BJ (cell line): ENCODE measurements at regions not wholly inside any gene's neighbourhood (a gene's known extent, or its start where the extent isn't known, plus 50 kb on each side); places are given as distances from the start of the nearest gene placed in this dataset.

ENCODE experiments used
- CTCF ChIA-PET: fragments of 350-600 bp; formaldehyde crosslinking; extraction: SDS; loops from one replicate; lab custom pipeline; 2021; ENCODE audit warnings: antibody characterized with exemption, inconsistent platforms; lab: Yijun Ruan, JAX
- POLR2A ChIA-PET: fragments of 300-600 bp; sonication (Branson Sonifier 250); formaldehyde crosslinking; extraction: SDS; loops from one replicate; lab custom pipeline; 2021; ENCODE audit warnings: antibody characterized with exemption; lab: Charles Lee
- DNase-seq: peaks from one replicate; pipeline ENCODE4 v3.0.0-alpha.2; 2011; ENCODE audit warnings: low read depth
- H3K27me3 ChIP-seq: 2 replicates; pipeline ENCODE4 v1.6.0; 2011; ENCODE audit warnings: low read length; ENCODE audit not compliant: control insufficient read depth, insufficient read depth
- H3K36me3 ChIP-seq: 2 replicates; pipeline ENCODE4 v1.5.1; 2011; ENCODE audit warnings: low read length; ENCODE audit not compliant: control insufficient read depth, insufficient read depth
- H3K4me3 ChIP-seq: 2 replicates; pipeline ENCODE4 v1.5.1; 2011; ENCODE audit warnings: low read depth, mild to moderate bottlenecking, control low read depth, low read length
- TF ChIP-seq, protein P1 (sequence below): IDR thresholded peaks from 2 replicates; pipeline ENCODE4 v1.5.1; 2011; ENCODE audit warnings: low read depth, mild to moderate bottlenecking, control low read depth, inconsistent platforms, low read length, moderate library complexity; ENCODE audit not compliant: insufficient read depth

DNA sequence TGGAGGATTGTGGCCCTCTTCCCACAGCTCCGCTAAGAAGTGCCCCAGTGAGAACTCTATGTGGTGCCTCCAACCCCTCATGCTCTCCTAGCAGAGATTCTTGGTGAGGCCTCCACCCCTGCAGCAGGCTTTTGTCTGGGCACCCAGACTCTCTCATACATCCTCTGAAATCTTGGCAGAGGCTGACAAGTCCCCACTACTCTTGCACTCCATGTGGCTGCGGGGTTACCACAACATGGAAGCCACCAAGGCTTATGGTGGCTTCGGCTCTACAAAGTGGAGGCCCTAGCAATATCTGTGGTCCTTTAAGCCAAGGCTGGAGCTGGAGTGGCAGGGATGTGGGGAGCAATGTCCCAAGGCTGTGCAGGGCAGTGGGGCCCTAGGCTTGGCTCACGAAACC, 255.2 kb downstream of the COX7B2 start:
- POLR2A ChIA-PET, result no interaction called here
- H3K27me3 ChIP-seq, result no peaks in the 10 kb centered on the region
- no peak overlapping the region for H3K4me3 ChIP-seq
- no peak for DNase-seq
- no peaks in the 10 kb centered on the region for H3K36me3 ChIP-seq
- TF ChIP-seq, protein P1, sequence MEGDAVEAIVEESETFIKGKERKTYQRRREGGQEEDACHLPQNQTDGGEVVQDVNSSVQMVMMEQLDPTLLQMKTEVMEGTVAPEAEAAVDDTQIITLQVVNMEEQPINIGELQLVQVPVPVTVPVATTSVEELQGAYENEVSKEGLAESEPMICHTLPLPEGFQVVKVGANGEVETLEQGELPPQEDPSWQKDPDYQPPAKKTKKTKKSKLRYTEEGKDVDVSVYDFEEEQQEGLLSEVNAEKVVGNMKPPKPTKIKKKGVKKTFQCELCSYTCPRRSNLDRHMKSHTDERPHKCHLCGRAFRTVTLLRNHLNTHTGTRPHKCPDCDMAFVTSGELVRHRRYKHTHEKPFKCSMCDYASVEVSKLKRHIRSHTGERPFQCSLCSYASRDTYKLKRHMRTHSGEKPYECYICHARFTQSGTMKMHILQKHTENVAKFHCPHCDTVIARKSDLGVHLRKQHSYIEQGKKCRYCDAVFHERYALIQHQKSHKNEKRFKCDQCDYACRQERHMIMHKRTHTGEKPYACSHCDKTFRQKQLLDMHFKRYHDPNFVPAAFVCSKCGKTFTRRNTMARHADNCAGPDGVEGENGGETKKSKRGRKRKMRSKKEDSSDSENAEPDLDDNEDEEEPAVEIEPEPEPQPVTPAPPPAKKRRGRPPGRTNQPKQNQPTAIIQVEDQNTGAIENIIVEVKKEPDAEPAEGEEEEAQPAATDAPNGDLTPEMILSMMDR, result no peak
- CTCF ChIA-PET, result no interaction called here

DNA sequence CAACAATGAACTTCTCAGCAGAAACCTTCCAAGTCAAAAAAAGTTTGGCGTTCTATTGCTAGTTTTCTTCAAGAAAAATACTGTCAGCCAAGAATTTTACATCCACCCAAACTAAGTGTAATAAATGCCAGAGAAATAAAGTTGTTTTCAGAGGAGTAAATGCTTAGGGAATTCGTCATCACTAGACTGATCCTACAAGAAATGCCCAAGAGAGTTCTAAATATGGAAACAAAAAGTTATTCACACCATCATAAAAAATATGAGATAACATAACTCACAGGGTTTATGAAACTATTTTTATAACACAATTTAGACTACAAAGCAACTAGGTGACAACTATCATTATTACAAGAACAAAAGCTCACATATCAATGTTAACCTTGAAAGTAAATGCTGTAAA, 259.5 kb upstream of the GABRA2 start:
- ChIA-PET POLR2A (no interaction called here), CTCF (no interaction called here)
- TF ChIP-seq, protein P1, result no peak
- H3K36me3 ChIP-seq, result no peaks in the 10 kb centered on the region
- H3K27me3 ChIP-seq, result no peaks in the 10 kb centered on the region
- no peak for DNase-seq
- no peak overlapping the region for H3K4me3 ChIP-seq

DNA sequence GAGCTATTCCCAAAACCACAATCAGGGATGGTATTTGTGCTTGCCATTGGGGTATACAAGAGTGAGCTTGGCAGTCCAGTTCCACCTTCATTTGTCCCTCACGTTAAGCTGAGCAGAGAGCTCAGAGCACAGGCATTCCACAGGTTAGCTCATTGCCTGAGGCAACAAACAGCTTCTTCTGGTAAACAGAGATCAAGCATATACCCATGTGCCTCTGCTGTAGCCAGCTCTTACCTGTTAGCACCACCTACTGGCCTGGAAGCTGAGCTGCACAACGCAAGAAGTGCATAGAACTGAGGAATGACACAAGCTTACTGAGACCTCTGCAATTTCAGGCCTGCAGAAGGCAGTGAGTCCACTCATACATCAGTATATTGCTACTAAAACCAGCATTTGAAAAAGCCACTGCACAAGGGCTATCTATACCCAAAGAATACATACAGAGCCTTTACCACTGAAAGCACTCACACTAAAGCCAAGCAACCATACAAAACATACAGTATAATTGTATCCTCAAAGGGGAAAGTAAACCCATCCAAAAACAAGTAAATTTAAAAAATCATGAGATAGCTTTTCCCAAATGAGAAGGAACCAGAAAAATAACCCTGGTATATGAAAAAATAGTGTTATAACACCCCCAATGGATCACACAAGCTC, 258.3 kb upstream of the GABRA2 start:
- no peak for DNase-seq

DNA sequence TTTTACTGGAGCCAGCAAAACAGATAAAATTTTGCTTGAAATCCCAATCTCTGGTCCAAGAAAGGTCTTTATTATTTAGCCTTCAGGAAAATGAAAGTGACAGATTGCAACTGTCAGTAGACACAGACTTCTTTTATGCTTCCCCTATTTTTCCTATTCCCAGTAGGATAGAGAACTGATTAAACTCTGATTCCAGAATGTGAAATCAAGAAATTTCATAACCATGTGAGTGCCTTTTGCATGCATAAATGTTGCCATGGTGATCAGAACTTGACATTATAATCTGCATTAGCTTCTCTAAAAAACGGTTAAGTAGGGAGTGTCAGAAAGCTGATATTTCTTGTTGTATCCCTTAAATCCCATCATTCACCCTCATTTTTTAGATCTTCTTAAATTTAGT, 255.2 kb upstream of the GABRA2 start:
- H3K27me3 ChIP-seq, result no peaks in the 10 kb centered on the region
- DNase-seq, result no peak
- TF ChIP-seq, protein P1, result no peak
- CTCF ChIA-PET, result no interaction called here
- POLR2A ChIA-PET, result no interaction called here
- no peaks in the 10 kb centered on the region for H3K36me3 ChIP-seq
- no peak overlapping the region for H3K4me3 ChIP-seq

More for the DNA sequence above, 258.3 kb upstream of the GABRA2 start:
- TF ChIP-seq, protein P1, result no peak
- Histone ChIP-seq H3K27me3 (no peaks in the 10 kb centered on the region), H3K4me3 (no peak overlapping the region), H3K36me3 (no peaks in the 10 kb centered on the region)
- ChIA-PET POLR2A (no interaction called here), CTCF (interaction anchor here (0.6 kb wide), 1 partner anchor 526 kb away, joined by 3 read pairs; no protein-coding TSS in a partner anchor)
